HepG2 (cell line): ENCODE measurements at regions not wholly inside any gene's neighbourhood (a gene's known extent, or its start where the extent isn't known, plus 50 kb on each side); places are given as distances from the start of the nearest gene placed in this dataset.
A peak's percentile ranks its signal among the peaks of the same experiment; 100 is the strongest.

ENCODE experiments used
- AHR ChIP-seq: IDR thresholded peaks from 2 replicates; pipeline ENCODE4 v1.6.1; 2018; ENCODE audit warnings: missing genetic modification reagents, missing compliant biosample characterization
- ATF1 ChIP-seq: IDR thresholded peaks from 2 replicates; pipeline ENCODE4 v1.6.1; 2016; ENCODE audit warnings: mild to moderate bottlenecking, control low read depth
- BRD4 ChIP-seq: sonication (generic); formaldehyde crosslinking; IDR thresholded peaks from 2 replicates; pipeline ENCODE4 v1.4.0; 2020; ENCODE audit warnings: missing genetic modification reagents
- CREM ChIP-seq, 2 experiments: sonication (generic) in 1 of 2; formaldehyde crosslinking in 1 of 2; IDR thresholded peaks; 2 replicates each; pipeline versions ENCODE4 v1.4.0 to v1.6.1; 2016 to 2020; ENCODE audit warnings: antibody characterized with exemption in 1 of 2, mild to moderate bottlenecking in 1 of 2, missing genetic modification reagents in 1 of 2
- FOSL2 ChIP-seq: sonication (generic); formaldehyde crosslinking; IDR thresholded peaks from 2 replicates; pipeline ENCODE4 v1.4.0; 2020; ENCODE audit warnings: missing genetic modification reagents
- GABPA ChIP-seq, 2 experiments: IDR thresholded peaks; 2 replicates each; pipeline ENCODE4 v1.6.1; 2011 to 2016; ENCODE audit warnings: low read depth in 2 of 2, low read length in 1 of 2, missing biosample characterization in 1 of 2, missing genetic modification characterization in 1 of 2
- MED8 ChIP-seq: sonication (generic); formaldehyde crosslinking; IDR thresholded peaks from 2 replicates; pipeline ENCODE4 v1.8.1; 2023; ENCODE audit warnings: mild to moderate bottlenecking, missing genetic modification reagents; ENCODE audit not compliant: insufficient replicate concordance
- NRL ChIP-seq: sonication (generic); formaldehyde crosslinking; IDR thresholded peaks from 2 replicates; pipeline ENCODE4 v1.5.0; 2020; ENCODE audit warnings: missing genetic modification reagents, mild to moderate bottlenecking, moderate library complexity, borderline replicate concordance
- SMAD9 ChIP-seq: sonication (generic); formaldehyde crosslinking; IDR thresholded peaks from 2 replicates; pipeline ENCODE4 v1.5.1; 2020; ENCODE audit warnings: mild to moderate bottlenecking, missing genetic modification reagents
- ZFP62 ChIP-seq: sonication (generic); formaldehyde crosslinking; IDR thresholded peaks from 2 replicates; pipeline ENCODE4 v1.4.0; 2020; ENCODE audit warnings: missing genetic modification reagents
- ZMYM3 ChIP-seq: sonication (generic); formaldehyde crosslinking; IDR thresholded peaks from 2 replicates; pipeline ENCODE4 v1.5.1; 2020; ENCODE audit warnings: mild to moderate bottlenecking, missing genetic modification reagents
- ZNF333 ChIP-seq: sonication (generic); formaldehyde crosslinking; IDR thresholded peaks from 2 replicates; pipeline ENCODE4 v1.4.0; 2020; ENCODE audit warnings: mild to moderate bottlenecking, missing genetic modification reagents, borderline replicate concordance
- ZNF33A ChIP-seq: sonication (generic); formaldehyde crosslinking; IDR thresholded peaks from 2 replicates; pipeline ENCODE4 v1.5.1; 2020; ENCODE audit warnings: missing genetic modification reagents, mild to moderate bottlenecking, moderate library complexity, borderline replicate concordance
- ZNF441 ChIP-seq: sonication (generic); formaldehyde crosslinking; IDR thresholded peaks from 2 replicates; pipeline ENCODE4 v1.7.0; 2021; ENCODE audit warnings: missing genetic modification reagents, borderline replicate concordance
- ZNF615 ChIP-seq: sonication (generic); formaldehyde crosslinking; IDR thresholded peaks from 2 replicates; pipeline ENCODE4 v1.5.0; 2020; ENCODE audit warnings: mild to moderate bottlenecking, missing genetic modification reagents, borderline replicate concordance
- ZNF644 ChIP-seq: IDR thresholded peaks from 2 replicates; pipeline ENCODE4 v1.6.1; 2016; ENCODE audit warnings: low read depth
- TF ChIP-seq, protein P1 (sequence below): IDR thresholded peaks from 2 replicates; pipeline ENCODE4 v1.6.1; 2012; ENCODE audit warnings: low read length, improper control_type of control experiment
- TF ChIP-seq, protein P2 (sequence below): sonication (generic); formaldehyde crosslinking; IDR thresholded peaks from 2 replicates; pipeline ENCODE4 v1.5.1; 2020; ENCODE audit warnings: missing genetic modification reagents, mild to moderate bottlenecking, borderline replicate concordance
- TF ChIP-seq, protein P3 (sequence below): sonication (generic); formaldehyde crosslinking; IDR thresholded peaks from 2 replicates; pipeline ENCODE4 v1.4.0; 2020; ENCODE audit warnings: missing genetic modification reagents
- TF ChIP-seq, protein P4 (sequence below): sonication (generic); formaldehyde crosslinking; conservative IDR thresholded peaks from 2 replicates; pipeline ENCODE4 v1.4.0; 2020; ENCODE audit warnings: missing genetic modification reagents

DNA sequence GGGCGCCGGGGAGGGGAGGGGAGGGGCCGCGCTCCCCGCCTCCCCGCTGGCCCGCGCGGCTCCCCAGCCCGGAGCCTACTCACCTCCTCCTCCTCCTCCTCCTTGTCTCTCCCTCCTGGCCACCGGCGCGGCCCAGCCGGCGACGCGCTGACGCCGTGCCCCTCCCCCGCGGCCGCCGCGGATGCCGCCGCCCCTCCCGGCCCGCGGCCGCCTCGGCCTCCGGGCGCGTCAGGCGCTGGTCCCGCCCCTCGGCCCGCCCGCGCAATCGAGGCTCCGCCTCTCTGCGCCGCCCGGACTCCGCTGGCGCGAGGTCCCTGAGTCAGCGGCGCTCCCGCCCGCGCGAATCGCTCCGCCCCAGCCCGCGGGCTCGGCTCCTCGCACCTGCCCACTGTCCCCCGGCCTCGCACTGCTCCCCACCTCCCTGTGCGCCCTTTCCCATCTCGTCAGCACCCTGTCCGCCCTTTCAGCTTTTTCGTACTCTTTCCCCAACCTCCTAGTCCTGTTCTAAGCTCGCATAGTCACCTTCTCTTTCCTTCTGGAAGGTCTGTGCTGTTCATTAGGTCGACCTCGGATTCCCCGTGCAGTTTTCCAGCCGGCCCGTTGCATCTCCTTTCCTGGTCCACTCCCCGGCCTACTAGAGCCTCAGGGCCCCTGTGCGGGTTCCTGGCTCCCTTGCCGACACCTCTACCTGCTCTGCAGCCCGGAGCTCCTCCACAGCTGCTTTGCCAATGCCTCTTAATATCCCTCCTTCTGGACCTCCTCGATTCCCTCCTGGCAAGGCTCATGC, 187.4 kb downstream of the ZEB2 start (continued):
- TF ChIP-seq CREM (IDR thresholded peaks at IDR 0.05) (no peak), CREM (CRISPR knock-in tag; IDR thresholded peaks at IDR 0.05) (no peak), ATF1 (CRISPR knock-in tag) (no peak), ZNF615 (CRISPR knock-in tag) (no peak), AHR (CRISPR knock-in tag) (0 out of 2 replicates have a peak, but pooled peaks have one; percentile 76), ZNF644 (CRISPR knock-in tag) (no peak), GABPA (IDR thresholded peaks at IDR 0.05; ENCODE audit: low read depth, low read length) (no peak), GABPA (CRISPR knock-in tag; IDR thresholded peaks at IDR 0.05; ENCODE audit: low read depth) (no peak), SMAD9 (CRISPR knock-in tag) (no peak), BRD4 (CRISPR knock-in tag) (no peak), ZFP62 (no peak), ZMYM3 (no peak), FOSL2 (CRISPR knock-in tag) (peak; percentile 56; the same call in 1 of the 2 replicates), NRL (CRISPR knock-in tag) (peak; percentile 82), ZNF33A (CRISPR knock-in tag) (no peak), ZNF333 (CRISPR knock-in tag) (no peak), MED8 (CRISPR knock-in tag) (no peak), ZNF441 (CRISPR knock-in tag) (peak; percentile 81)
- TF ChIP-seq, protein P1, sequence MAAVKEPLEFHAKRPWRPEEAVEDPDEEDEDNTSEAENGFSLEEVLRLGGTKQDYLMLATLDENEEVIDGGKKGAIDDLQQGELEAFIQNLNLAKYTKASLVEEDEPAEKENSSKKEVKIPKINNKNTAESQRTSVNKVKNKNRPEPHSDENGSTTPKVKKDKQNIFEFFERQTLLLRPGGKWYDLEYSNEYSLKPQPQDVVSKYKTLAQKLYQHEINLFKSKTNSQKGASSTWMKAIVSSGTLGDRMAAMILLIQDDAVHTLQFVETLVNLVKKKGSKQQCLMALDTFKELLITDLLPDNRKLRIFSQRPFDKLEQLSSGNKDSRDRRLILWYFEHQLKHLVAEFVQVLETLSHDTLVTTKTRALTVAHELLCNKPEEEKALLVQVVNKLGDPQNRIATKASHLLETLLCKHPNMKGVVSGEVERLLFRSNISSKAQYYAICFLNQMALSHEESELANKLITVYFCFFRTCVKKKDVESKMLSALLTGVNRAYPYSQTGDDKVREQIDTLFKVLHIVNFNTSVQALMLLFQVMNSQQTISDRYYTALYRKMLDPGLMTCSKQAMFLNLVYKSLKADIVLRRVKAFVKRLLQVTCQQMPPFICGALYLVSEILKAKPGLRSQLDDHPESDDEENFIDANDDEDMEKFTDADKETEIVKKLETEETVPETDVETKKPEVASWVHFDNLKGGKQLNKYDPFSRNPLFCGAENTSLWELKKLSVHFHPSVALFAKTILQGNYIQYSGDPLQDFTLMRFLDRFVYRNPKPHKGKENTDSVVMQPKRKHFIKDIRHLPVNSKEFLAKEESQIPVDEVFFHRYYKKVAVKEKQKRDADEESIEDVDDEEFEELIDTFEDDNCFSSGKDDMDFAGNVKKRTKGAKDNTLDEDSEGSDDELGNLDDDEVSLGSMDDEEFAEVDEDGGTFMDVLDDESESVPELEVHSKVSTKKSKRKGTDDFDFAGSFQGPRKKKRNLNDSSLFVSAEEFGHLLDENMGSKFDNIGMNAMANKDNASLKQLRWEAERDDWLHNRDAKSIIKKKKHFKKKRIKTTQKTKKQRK, result no peak
- TF ChIP-seq, protein P2, sequence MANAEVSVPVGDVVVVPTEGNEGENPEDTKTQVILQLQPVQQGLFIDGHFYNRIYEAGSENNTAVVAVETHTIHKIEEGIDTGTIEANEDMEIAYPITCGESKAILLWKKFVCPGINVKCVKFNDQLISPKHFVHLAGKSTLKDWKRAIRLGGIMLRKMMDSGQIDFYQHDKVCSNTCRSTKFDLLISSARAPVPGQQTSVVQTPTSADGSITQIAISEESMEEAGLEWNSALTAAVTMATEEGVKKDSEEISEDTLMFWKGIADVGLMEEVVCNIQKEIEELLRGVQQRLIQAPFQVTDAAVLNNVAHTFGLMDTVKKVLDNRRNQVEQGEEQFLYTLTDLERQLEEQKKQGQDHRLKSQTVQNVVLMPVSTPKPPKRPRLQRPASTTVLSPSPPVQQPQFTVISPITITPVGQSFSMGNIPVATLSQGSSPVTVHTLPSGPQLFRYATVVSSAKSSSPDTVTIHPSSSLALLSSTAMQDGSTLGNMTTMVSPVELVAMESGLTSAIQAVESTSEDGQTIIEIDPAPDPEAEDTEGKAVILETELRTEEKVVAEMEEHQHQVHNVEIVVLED (CRISPR knock-in tag), result 0 out of 2 replicates have a peak, but pooled peaks have one; percentile 5
- TF ChIP-seq, protein P3, sequence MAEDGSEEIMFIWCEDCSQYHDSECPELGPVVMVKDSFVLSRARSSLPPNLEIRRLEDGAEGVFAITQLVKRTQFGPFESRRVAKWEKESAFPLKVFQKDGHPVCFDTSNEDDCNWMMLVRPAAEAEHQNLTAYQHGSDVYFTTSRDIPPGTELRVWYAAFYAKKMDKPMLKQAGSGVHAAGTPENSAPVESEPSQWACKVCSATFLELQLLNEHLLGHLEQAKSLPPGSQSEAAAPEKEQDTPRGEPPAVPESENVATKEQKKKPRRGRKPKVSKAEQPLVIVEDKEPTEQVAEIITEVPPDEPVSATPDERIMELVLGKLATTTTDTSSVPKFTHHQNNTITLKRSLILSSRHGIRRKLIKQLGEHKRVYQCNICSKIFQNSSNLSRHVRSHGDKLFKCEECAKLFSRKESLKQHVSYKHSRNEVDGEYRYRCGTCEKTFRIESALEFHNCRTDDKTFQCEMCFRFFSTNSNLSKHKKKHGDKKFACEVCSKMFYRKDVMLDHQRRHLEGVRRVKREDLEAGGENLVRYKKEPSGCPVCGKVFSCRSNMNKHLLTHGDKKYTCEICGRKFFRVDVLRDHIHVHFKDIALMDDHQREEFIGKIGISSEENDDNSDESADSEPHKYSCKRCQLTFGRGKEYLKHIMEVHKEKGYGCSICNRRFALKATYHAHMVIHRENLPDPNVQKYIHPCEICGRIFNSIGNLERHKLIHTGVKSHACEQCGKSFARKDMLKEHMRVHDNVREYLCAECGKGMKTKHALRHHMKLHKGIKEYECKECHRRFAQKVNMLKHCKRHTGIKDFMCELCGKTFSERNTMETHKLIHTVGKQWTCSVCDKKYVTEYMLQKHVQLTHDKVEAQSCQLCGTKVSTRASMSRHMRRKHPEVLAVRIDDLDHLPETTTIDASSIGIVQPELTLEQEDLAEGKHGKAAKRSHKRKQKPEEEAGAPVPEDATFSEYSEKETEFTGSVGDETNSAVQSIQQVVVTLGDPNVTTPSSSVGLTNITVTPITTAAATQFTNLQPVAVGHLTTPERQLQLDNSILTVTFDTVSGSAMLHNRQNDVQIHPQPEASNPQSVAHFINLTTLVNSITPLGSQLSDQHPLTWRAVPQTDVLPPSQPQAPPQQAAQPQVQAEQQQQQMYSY (CRISPR knock-in tag), result no peak
- TF ChIP-seq, protein P4, sequence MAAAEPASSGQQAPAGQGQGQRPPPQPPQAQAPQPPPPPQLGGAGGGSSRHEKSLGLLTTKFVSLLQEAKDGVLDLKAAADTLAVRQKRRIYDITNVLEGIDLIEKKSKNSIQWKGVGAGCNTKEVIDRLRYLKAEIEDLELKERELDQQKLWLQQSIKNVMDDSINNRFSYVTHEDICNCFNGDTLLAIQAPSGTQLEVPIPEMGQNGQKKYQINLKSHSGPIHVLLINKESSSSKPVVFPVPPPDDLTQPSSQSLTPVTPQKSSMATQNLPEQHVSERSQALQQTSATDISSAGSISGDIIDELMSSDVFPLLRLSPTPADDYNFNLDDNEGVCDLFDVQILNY (CRISPR knock-in tag), result peak; percentile 51; the same call in 1 of the 2 replicates
